Panc1 (cell line): ENCODE measurements at regions not wholly inside any gene's neighbourhood (a gene's known extent, or its start where the extent isn't known, plus 50 kb on each side); places are given as distances from the start of the nearest gene placed in this dataset.

Experiments used
- POLR2AphosphoS5 ChIP-seq: IDR thresholded peaks from 2 replicates; pipeline ENCODE4 v1.6.1; 2012; ENCODE audit warnings: mild to moderate bottlenecking, low read depth, low read length, moderate library complexity
- SIN3A ChIP-seq: IDR thresholded peaks from 2 replicates; pipeline ENCODE4 v1.6.1; 2012; ENCODE audit warnings: low read depth, mild to moderate bottlenecking, low read length, moderate library complexity, borderline replicate concordance; ENCODE audit not compliant: insufficient read depth

- TF ChIP-seq POLR2AphosphoS5 = no peak
- no peak for TF ChIP-seq SIN3A
These were observed 404.2 kb downstream of the KCNRG start for GRCh38 chr13:50419331-50419865.
